ENCODE measurements at regions not wholly inside any gene's neighbourhood (a gene's known extent, or its start where the extent isn't known, plus 50 kb on each side); places are given as distances from the start of the nearest gene placed in this dataset.
"Not testable (repeated sequence)": the region's sequence is repeated elsewhere in the genome, so short reads cannot be mapped to it uniquely, and the experiment has no call there.

DNA sequence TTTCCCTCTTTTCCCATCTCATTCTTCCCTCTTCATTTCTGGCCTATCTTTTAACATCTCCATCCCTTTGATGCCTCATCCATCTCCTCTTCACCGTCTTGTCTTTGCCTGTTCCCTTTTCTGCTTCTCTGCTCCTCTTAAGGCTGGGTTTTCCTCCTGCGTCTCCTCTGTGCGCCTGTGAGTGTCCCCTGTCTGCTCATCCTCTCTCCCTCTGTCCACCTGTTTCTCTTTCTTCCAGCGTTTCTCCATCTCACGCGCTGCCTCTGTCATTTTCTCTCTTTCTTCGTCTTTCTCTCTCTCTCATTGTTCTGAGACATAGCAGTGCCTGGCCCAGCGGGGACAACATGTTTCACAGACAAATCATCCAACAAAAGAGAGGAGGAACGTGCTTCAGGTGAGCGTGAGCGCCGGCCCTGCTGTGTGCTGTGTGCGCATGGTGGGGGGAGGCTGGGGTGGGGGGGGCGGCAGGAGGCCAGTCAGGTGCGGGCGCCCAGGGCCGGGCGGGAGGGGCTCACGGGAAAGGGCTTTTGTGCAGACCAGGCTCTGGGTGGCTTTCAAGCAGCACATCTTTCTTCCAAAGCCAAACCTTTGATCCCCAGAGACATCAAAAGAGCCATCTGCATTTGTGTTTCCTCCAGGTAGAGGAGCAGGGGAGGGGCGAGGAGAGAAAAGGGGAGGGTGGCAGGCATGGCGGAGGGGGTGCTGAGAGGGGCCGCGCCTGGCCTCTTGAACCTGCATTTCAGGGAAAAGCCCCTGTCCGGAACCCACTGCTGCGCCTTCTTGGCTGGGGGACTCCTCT is 121.3 kb downstream of the VEGFA start:
- Histone ChIP-seq H3K4me3 (ENCODE audit: insufficient read depth, low read depth, low read length) (peak overlapping the region; percentile 8; the same call in 1 of the 2 replicates), H3K27me3 (ENCODE audit: control insufficient read depth, insufficient read depth, low read length) (no peaks in the 10 kb centered on the region; the same call in 1 of the 2 replicates), H3K36me3 (replicated peaks; ENCODE audit: control insufficient read depth, insufficient read depth, low read length) (no peaks in the 10 kb centered on the region)
- DNase-seq, result peak; percentile 87

DNA sequence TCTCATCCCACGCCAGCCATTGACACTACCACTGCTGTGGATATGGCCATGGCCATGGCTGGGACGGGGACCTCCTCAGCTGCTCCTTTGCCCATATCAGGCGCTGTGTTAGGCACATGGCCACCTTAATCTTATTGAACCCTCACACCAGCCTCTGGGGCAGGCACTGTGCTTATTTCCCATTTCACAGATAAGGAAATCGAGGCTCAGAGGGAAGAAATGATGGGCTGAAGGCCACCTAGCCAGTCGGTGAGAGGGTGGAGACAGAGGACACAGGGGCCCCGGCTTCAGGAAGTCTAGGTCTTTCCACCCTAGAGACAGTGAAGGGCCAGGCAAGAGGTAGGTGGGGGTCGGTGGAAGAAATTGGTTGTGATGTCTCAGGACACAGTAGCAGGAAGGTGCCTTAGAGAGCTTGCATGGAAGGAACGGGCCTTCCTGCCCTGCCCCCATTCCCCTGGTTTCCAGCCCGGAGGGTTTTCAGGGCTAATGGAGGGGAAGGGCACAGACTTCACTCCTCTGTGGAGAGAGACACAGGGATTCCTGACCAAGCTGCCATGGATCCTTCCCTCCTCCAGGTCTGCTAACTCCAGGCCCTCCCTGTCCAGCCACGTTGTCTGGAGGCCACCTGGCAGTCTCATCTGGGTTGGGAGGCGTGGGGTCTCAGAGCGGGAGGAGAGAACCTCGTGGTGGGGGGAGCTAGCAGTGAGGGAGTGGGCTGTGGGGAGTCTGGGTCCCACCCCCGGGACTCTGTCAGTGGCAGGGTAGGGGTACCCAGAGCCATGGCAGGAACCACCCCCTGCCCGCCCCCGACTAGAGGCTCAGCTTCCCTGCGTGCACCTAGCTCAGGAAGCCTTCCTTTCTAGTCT is 120.4 kb downstream of the VEGFA start:
- Histone ChIP-seq H3K36me3 (replicated peaks; ENCODE audit: control insufficient read depth, insufficient read depth, low read length) (no peaks in the 10 kb centered on the region), H3K27me3 (ENCODE audit: control insufficient read depth, insufficient read depth, low read length) (no peaks in the 10 kb centered on the region; the same call in 1 of the 2 replicates), H3K4me3 (ENCODE audit: insufficient read depth, low read depth, low read length) (no peak overlapping the region)
- DNase-seq, result peak; percentile 69

DNA sequence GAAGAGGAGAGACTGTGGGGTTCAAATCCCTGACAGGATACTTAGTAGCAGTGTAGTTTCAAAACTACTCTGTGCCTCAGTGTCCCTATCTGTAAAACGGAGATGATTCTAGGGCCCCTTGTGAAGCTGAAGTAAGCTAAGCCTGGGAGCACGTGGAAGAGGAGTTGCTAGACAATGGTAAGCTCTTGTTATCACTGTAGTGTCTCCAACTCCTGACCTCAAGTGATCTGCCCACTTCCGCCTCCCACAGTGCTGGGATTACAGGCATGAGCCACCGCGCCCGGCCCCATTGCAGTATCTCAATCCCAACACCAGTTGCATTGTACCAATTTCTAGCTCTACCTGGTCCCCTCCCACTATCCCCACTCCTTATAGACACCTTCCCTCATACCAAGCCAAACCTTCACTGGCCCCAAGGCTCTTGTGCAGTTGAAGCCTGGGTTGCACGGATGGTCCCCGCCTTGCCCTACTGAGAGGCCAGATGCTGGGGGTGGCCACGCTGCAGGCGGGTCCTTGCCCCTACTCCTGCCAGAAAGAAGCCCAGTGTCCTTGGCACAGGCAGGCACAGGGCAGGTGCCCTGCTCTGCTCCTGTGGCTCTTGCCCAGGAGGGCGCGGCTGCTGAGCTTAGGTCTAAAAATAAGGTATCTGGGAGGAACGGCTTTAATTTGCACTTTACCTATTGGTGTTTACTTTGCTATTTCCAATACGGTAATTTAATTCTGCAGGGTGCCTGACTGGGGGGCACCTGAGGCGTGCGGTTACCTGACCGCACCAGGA is 118.1 kb downstream of the VEGFA start:
- no peak overlapping the region for H3K4me3 ChIP-seq (ENCODE audit: insufficient read depth, low read depth, low read length)
- no peaks in the 10 kb centered on the region; the same call in 1 of the 2 replicates for H3K27me3 ChIP-seq (ENCODE audit: control insufficient read depth, insufficient read depth, low read length)
- no peak for DNase-seq
- no peaks in the 10 kb centered on the region for H3K36me3 ChIP-seq (replicated peaks; ENCODE audit: control insufficient read depth, insufficient read depth, low read length)

DNA sequence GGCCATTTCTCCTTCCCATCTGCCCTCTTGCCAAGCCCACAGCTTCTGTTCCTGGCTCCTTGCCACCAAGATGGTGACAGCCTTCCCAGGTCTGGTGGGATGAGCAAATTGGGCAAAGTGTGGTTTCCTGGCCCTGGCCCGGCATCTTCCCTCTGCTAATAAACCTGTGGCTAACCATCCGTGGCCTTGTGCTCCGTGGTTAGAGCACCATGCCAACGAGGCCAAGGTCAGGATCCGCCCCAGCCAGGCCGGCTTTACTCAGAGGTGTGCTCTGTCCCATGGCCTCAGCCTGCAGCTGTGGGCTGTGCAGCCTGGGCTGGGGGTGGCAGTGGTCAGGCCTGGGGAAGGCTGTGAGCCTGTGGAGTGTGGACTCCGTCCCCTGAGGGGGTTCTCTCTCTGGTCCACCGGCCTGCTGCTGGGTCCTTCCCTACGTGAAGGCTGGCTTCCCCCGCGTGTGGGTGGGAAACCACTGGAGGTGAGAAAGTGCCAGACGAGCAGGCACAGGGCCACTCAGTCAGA is 117.4 kb downstream of the VEGFA start:
- H3K4me3 ChIP-seq (ENCODE audit: insufficient read depth, low read depth, low read length), result no peak overlapping the region
- H3K36me3 ChIP-seq (replicated peaks; ENCODE audit: control insufficient read depth, insufficient read depth, low read length), result no peaks in the 10 kb centered on the region
- DNase-seq, result no peak
- H3K27me3 ChIP-seq (ENCODE audit: control insufficient read depth, insufficient read depth, low read length), result no peaks in the 10 kb centered on the region; the same call in 1 of the 2 replicates

DNA sequence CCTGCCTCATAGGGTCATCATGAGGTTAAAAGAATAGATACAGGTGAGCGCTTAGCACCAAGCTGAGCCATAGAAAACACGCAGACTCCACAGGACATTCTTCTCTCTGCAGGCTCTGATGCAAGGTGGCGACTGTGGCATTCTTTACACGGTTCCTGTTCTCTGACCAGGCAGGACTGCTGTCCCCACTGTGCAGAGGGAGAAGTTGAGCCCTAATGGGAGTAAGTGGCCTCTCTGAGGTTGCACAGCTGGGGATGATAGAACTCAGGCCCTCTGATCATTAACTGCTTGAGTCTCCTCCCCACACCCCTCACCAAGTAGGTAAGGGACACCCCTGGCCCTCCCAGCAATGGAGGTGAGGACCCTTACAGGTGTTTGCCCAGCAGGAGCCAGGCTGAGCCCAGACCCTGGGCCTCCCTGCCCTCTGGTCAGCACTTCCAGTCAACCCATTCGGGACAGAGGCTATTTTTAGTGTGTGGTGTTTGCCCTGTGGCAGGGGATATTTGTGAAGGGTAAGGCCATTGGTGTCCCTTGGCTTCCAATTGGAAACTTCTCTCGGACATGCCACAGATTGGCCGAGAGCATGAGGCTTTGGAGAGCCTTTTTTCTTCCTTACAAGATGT is 116.8 kb downstream of the VEGFA start:
- DNase-seq, result no peak

DNA sequence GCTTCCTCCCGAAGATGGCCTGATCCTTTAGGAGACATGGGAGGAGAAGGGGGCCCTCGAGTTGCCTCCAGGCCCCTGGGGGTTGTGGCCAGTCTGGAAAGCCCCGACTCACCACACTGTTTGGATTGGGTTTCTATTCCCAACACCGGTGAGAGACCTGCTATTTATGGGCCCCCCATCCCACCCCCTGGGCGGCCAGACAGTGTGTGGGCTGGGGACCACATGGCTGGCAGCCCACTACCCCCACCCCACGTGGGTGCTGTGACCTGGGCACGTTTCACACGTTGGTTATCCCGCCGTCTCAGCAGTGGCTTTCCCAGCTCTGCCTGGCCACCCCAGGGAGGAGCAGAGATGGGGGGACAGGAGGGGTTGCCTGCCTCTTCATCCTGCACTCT is 116.1 kb downstream of the VEGFA start:
- no peaks in the 10 kb centered on the region; the same call in 1 of the 2 replicates for H3K27me3 ChIP-seq (ENCODE audit: control insufficient read depth, insufficient read depth, low read length)
- no peak for DNase-seq
- H3K4me3 ChIP-seq (ENCODE audit: insufficient read depth, low read depth, low read length), result no peak overlapping the region
- no peaks in the 10 kb centered on the region for H3K36me3 ChIP-seq (replicated peaks; ENCODE audit: control insufficient read depth, insufficient read depth, low read length)

More for the DNA sequence above, 116.8 kb downstream of the VEGFA start:
- Histone ChIP-seq H3K4me3 (ENCODE audit: insufficient read depth, low read depth, low read length) (no peak overlapping the region), H3K27me3 (ENCODE audit: control insufficient read depth, insufficient read depth, low read length) (no peaks in the 10 kb centered on the region; the same call in 1 of the 2 replicates), H3K36me3 (replicated peaks; ENCODE audit: control insufficient read depth, insufficient read depth, low read length) (no peaks in the 10 kb centered on the region)

DNA sequence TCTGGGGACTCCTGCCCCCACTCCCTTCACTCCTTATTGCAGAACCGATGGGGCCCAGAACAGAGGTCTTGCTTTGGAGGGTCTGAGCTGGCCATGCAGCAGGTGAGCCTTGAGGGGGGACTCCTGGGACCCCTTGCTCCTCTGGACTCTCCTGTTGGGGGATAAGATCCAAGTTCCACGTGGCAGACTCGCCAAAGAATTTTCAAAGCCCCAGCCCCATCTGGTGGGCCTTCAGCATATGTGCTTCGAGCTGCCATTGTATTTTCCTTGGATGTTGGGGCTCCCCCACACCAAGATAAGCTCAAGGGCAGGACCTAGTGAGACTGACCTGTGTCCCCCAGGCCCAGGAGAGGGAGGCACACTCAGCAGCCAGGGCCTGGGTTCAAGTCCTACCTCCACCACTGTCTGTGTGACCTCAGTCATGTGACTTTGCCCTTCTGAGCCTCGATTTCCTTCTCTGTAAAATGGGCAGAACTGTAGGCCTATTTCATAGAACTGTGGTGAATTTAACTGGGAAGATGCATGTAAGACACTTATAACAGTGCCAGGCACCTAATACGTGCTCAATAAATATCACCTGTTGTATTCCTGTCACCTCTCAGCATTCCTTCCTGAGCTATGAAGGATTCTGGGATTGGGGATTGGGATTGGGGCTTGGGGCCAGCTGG is 115.5 kb downstream of the VEGFA start:
- H3K4me3 ChIP-seq (ENCODE audit: insufficient read depth, low read depth, low read length), result no peak overlapping the region
- no peaks in the 10 kb centered on the region for H3K36me3 ChIP-seq (replicated peaks; ENCODE audit: control insufficient read depth, insufficient read depth, low read length)
- DNase-seq, result no peak
- no peaks in the 10 kb centered on the region; the same call in 1 of the 2 replicates for H3K27me3 ChIP-seq (ENCODE audit: control insufficient read depth, insufficient read depth, low read length)

DNA sequence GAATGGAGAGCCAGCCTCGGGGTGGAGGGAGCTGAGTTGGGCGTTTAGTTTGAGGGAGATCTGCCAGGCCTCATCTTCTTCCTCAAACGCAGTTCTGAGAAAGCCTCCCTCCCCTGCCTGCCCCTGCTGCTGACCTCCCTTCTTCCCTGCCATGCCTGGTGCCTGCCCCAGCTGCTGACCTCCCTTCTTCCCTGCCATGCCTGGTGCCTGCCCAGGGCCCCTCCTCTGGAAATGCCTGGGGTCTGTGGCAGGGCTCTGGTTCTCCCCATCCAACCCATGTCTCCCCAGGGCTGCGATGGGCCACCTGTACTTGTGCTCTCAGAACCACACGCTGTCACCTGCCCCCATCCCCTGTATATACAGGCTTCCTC is 114.6 kb downstream of the VEGFA start:
- DNase-seq, result no peak
- H3K27me3 ChIP-seq (ENCODE audit: control insufficient read depth, insufficient read depth, low read length), result no peaks in the 10 kb centered on the region
- H3K4me3 ChIP-seq (ENCODE audit: insufficient read depth, low read depth, low read length), result no peak overlapping the region
- H3K36me3 ChIP-seq (replicated peaks; ENCODE audit: control insufficient read depth, insufficient read depth, low read length), result no peaks in the 10 kb centered on the region

DNA sequence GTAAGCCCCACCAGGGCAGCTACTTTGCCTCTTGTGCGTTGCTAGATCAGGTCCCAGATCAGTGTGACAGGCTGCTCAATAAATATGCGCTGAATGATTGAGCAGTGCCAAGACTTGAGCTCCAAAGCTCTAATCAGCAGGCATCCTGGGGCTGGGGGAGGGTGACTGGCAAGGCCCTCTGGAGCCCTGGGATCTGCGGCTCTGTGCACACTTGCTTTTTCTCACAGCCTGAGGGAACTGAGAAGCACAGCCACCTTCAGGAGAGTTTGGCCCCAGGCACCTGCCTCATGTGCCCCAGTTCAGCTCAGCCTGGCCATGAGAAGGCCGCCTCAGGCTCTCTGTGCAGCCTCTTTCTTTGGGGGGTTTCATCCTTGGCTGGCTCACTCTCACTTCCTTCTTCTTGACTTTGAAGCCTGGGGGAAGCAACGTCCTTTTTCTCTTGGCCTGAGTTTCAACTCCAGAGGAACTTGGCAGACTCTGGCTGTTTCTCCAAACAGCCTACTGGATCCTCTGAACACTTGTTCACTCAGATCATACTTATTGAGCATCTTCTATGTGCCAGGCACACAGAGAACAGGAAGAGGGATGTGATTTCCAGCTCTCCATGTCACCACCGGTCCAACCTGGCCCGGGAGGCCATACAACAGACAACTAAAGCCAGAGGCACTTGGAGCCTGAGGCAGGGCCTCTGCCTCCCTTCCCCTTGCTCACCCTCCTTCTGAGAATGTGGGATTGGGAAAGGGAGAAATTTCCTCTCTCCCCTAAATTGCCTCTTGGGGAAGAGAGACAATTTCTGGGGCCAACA is 114.0 kb downstream of the VEGFA start:
- Histone ChIP-seq H3K4me3 (ENCODE audit: insufficient read depth, low read depth, low read length) (no peak overlapping the region), H3K36me3 (replicated peaks; ENCODE audit: control insufficient read depth, insufficient read depth, low read length) (no peaks in the 10 kb centered on the region), H3K27me3 (ENCODE audit: control insufficient read depth, insufficient read depth, low read length) (no peaks in the 10 kb centered on the region)
- DNase-seq, result no peak

DNA sequence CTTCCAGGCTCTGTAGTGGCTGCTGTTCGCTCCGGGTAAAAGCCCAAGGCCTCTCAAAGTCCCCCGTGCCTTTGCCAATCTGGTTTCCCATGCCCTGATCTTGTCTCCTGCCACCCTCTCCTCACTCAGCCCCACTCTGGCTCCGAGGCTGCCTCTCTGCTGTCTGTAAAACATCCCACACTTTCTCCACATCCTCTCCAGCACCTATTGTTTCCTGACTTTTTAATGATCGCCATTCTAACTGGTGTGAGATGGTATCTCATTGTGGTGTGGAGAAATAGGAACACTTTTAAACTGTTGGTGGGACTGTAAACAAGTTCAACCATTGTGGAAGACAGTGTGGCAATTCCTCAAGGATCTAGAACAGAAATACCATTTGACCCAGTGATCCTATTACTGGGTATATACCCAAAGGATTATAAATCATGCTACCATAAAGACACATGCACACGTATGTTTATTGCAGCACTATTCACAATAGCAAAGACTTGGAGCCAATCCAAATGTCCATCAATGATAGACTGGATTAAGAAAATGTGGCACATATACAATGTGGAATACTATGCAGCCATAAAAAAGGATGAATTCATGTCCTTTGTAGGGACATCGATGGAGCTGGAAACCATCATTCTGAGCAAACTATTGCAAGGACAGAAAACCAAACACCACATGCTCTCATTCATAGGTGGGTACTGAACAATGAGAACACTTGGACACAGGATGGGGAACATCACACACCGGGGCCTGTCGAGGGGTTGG is 112.9 kb downstream of the VEGFA start:
- not testable (repeated sequence) for H3K36me3 ChIP-seq (replicated peaks; ENCODE audit: control insufficient read depth, insufficient read depth, low read length); H3K27me3 ChIP-seq (ENCODE audit: control insufficient read depth, insufficient read depth, low read length); DNase-seq; H3K4me3 ChIP-seq (ENCODE audit: insufficient read depth, low read depth, low read length)

DNA sequence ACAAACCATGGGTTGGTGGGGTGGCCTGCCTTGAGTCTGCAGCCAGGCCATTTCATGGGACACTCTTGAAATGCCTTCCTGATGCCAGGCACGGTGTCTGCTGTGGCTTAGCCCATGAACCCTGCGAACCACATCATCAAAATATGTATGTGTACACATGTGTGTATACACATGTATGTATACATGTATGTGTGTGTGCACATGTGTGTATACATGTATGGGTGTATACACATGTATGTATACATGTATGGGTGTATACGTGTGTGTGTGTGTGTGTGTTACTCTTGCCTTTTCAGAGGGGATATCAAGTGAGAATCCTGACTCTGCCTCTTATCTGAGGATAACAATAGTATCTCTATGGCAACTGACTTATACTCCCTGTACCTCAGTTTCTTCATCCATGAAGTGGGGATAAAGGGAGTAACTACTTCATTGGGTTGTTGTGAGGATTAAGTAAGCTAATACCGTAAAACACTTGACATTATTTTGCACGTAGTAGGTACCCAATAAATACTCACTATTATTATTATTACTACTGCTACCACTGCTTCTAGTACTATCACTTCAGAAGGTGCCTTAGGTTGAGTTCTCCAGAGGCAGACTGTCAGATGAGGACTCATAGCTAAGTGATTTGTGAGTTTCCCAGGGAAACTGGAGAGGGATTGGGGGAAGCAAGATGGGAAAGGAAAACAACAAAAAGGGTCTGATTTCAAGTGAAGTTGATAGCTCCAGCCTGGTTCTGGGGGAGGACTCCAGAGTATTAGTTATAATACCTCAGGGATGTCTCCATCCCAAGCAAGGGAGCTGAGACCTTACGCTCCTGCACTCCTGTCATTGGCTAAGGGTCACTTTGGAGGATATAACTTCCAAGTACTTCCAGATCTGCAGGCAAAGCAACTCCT is 110.5 kb downstream of the VEGFA start:
- Histone ChIP-seq H3K27me3 (ENCODE audit: control insufficient read depth, insufficient read depth, low read length) (no peaks in the 10 kb centered on the region), H3K4me3 (ENCODE audit: insufficient read depth, low read depth, low read length) (no peak overlapping the region), H3K36me3 (replicated peaks; ENCODE audit: control insufficient read depth, insufficient read depth, low read length) (no peaks in the 10 kb centered on the region)
- DNase-seq, result no peak

DNA sequence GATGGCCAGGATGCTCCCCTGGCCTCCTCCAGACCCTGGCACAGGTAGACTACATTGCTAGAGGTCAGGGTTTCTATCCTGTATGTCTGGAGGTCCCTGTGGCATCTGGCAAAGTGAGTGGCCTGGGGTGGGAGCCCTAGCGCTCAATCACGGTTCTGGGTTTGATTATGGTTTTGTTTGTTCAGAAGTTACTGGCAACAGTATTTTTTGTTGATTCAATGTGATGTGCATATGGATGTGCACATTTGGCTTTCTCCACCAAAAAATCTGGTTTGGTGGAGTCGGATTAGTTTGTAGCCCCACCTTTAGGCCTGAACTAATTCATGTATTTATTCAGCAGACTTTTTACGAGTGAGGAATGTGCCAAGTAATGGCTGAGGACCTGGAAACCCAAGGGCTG is 109.7 kb downstream of the VEGFA start:
- no peaks in the 10 kb centered on the region for H3K27me3 ChIP-seq (ENCODE audit: control insufficient read depth, insufficient read depth, low read length)

More for the DNA sequence above, 109.7 kb downstream of the VEGFA start:
- no peaks in the 10 kb centered on the region for H3K36me3 ChIP-seq (replicated peaks; ENCODE audit: control insufficient read depth, insufficient read depth, low read length)
- no peak overlapping the region for H3K4me3 ChIP-seq (ENCODE audit: insufficient read depth, low read depth, low read length)
- no peak for DNase-seq

Measured in H7 (cell line).